ENCODE measurements at regions not wholly inside any gene's neighbourhood (a gene's known extent, or its start where the extent isn't known, plus 50 kb on each side); places are given as distances from the start of the nearest gene placed in this dataset.

DNA sequence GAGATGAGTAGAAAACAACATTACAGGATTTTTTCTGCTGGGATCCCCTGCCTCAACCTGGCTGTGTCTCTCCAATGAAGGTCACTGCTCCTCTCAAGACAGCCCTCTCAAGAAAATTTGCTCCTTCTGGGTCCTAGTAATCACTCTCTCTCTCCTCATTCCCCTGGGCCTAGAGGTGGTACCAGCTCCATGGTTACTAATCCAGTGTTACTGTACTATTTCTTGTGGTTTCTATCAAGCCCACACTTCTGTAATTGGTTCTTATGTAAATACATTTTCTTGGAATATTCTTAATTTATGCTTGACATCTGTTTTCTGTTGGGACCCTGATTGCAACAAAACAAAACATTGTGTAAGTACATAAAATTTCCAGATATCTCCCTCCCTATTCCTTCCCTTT, 123.8 kb upstream of the RORB start:
- no peak for DNase-seq (ENCODE audit: low read depth)
- H3K4me3 ChIP-seq (ENCODE audit: low read depth, low read length), result no peak overlapping the region
- TF ChIP-seq, protein P1, sequence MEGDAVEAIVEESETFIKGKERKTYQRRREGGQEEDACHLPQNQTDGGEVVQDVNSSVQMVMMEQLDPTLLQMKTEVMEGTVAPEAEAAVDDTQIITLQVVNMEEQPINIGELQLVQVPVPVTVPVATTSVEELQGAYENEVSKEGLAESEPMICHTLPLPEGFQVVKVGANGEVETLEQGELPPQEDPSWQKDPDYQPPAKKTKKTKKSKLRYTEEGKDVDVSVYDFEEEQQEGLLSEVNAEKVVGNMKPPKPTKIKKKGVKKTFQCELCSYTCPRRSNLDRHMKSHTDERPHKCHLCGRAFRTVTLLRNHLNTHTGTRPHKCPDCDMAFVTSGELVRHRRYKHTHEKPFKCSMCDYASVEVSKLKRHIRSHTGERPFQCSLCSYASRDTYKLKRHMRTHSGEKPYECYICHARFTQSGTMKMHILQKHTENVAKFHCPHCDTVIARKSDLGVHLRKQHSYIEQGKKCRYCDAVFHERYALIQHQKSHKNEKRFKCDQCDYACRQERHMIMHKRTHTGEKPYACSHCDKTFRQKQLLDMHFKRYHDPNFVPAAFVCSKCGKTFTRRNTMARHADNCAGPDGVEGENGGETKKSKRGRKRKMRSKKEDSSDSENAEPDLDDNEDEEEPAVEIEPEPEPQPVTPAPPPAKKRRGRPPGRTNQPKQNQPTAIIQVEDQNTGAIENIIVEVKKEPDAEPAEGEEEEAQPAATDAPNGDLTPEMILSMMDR (IDR thresholded peaks at IDR 0.05; ENCODE audit: insufficient read depth, low read depth, low read length, missing control alignments), result no peak

DNA sequence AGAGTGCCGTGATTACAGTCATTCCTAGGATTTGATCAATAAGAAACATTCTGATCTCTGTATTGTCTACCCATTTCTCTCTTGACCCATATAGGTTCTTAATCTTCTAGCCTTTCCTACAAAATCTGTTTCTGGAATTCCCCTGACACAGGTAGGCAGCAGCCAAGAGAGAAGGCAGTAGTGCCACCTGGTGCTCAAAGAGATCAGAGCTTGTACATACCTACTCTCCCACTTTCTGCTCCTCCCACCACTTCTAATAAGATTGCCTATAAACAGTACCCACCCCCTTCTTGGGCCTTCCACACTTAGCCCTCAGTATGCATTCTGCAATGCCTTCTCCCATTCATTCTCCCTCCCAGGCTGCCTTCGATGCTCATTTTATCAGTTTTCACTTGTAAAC, 117.4 kb upstream of the RORB start:
- TF ChIP-seq, protein P1 (IDR thresholded peaks at IDR 0.05; ENCODE audit: insufficient read depth, low read depth, low read length, missing control alignments), result peak; percentile 46
- DNase-seq (ENCODE audit: low read depth), result peak; percentile 46
- H3K4me3 ChIP-seq (ENCODE audit: low read depth, low read length), result no peak overlapping the region

DNA sequence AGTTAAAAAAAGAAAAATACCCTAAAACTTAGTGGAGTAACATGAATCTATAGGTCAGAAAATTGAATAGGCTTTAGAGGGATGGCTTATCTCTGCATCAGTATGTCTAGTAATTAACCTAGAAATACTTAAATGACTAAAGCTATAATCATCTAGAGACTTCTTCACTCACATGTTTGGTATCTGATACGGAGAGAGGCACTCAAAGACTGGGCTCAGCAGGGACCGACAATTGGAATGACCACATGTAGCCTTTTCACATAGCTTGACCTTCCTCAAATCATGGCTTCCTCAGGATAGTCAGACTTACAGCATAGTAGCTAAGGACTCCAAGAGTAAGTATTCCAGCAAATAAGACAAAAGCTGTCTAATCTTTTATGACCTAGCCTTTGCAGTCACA, 105.3 kb upstream of the RORB start:
- H3K4me3 ChIP-seq (ENCODE audit: low read depth, low read length), result no peak overlapping the region
- TF ChIP-seq, protein P1 (IDR thresholded peaks at IDR 0.05; ENCODE audit: insufficient read depth, low read depth, low read length, missing control alignments), result no peak
- DNase-seq (ENCODE audit: low read depth), result no peak

DNA sequence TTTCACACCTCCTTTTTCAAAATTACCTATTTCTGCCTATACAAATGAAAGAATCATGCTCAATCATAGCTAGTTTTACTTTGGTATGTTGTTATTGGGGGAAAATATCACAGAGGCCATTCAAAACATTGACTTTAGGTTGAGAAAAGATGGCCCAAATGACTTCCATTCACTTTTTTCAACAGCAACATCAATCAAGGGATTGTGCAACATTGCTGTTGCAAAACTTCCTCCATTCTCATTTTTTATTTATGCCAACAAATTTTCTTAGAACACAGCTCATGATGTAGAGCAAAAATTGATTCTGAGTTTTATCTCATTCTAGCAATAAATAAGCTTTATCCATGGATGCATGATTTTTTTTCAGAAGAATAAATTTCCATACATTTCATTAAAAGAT, 93.6 kb upstream of the RORB start:
- no peak overlapping the region for H3K4me3 ChIP-seq (ENCODE audit: low read depth, low read length)
- no peak for DNase-seq (ENCODE audit: low read depth)
- TF ChIP-seq, protein P1 (IDR thresholded peaks at IDR 0.05; ENCODE audit: insufficient read depth, low read depth, low read length, missing control alignments), result no peak

DNA sequence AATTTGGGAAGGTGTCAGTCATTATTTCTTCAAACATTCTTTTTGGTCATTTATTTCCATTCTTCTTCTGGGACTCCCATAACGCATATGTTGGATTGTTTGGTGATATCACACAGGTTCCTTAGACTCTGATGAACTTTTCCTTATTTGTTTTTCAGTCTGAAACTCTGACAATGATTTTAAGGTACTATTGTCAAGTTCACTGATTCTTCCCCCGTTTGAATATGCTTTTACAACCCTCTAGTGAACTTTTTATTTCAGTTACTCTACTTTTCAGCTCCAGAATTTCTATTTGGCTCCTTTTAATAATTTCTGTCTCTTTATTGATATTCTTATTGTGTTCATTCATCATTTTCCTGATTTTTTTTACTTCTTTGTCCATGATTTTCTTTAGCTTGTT, 92.5 kb upstream of the RORB start:
- no peak overlapping the region for H3K4me3 ChIP-seq (ENCODE audit: low read depth, low read length)
- DNase-seq (ENCODE audit: low read depth), result no peak
- TF ChIP-seq, protein P1 (IDR thresholded peaks at IDR 0.05; ENCODE audit: insufficient read depth, low read depth, low read length, missing control alignments), result no peak

DNA sequence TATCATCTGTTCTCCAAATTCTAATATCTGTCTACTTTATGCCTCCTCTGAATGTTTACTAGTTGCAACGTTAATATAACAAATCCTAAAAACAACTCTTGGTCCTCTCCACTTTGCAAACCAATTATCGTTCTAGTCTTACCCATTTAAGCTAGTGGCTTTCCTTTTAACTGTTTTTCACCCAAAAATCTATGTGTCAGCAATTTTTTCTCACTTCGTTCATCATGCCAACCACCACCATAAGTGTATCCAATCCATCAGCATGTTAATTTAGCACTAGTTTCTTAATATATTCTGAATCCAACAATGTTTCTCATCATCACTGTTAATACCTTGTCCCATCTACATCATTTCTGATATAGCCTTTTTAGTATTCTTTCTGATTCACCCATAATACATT, 90.0 kb upstream of the RORB start:
- DNase-seq (ENCODE audit: low read depth), result no peak
- TF ChIP-seq, protein P1 (IDR thresholded peaks at IDR 0.05; ENCODE audit: insufficient read depth, low read depth, low read length, missing control alignments), result no peak
- no peak overlapping the region for H3K4me3 ChIP-seq (ENCODE audit: low read depth, low read length)

DNA sequence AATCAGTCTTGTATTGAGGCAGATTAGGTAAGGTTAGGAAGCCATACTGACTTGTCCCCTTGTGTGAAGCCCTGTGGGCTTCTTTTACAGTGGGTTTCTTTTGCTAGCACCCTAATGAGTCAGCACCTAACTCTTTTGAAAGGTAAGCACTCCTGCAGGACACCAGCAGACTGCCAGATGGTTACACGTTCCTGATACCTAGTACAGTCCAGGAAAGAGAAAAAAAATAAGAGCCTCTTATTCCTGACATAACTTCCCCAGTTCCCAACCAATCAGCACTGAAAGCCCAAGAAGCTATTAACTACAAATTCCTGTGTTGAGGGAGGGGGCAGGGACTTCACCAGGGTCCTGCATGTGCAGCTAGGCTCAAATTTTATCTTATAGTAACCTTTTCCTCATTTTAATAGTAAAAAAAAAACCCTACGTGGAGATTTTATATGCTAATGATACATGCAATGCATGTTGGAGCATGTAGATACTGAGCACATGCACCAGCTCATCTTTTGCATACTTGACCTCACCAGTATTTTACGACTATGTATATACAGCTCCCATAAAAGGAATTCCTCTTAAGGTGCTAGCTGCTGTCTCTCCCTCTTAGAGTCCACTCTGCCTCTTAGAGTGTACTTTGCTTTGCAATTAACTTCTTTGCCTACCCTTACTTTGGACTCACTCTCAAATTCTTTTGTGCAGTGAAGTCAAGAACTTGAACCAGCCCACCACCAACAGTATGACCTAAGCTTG, 84.7 kb upstream of the RORB start:
- no peak for DNase-seq (ENCODE audit: low read depth)
- H3K4me3 ChIP-seq (ENCODE audit: low read depth, low read length), result no peak overlapping the region
- TF ChIP-seq, protein P1 (IDR thresholded peaks at IDR 0.05; ENCODE audit: insufficient read depth, low read depth, low read length, missing control alignments), result no peak
